ENCODE measurements at regions not wholly inside any gene's neighbourhood (a gene's known extent, or its start where the extent isn't known, plus 50 kb on each side); places are given as distances from the start of the nearest gene placed in this dataset.

DNA sequence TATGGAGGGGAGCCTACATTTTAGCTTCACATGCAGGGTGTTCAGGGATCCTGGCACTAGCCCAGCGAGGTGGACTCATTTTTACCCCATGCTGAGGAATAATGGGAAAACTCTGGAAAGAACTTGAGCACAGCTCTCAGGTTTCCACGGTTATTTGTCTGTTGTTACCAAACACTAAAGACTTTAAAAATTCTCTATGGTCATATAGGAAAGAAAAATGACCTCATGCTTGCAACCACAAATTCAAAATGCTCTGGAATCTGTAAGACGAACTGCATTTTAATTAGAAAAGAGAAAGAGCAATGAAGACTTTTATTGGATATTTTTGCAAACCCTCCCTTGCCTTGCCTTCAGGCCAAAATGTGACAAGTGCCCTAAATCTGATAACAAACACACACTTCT, 606.9 kb downstream of the EBF1 start:
- TF ChIP-seq EZH2phosphoT487 (IDR thresholded peaks at IDR 0.05; ENCODE audit: borderline replicate concordance, low read depth, low read length), result no peak
- TF ChIP-seq, protein P1, sequence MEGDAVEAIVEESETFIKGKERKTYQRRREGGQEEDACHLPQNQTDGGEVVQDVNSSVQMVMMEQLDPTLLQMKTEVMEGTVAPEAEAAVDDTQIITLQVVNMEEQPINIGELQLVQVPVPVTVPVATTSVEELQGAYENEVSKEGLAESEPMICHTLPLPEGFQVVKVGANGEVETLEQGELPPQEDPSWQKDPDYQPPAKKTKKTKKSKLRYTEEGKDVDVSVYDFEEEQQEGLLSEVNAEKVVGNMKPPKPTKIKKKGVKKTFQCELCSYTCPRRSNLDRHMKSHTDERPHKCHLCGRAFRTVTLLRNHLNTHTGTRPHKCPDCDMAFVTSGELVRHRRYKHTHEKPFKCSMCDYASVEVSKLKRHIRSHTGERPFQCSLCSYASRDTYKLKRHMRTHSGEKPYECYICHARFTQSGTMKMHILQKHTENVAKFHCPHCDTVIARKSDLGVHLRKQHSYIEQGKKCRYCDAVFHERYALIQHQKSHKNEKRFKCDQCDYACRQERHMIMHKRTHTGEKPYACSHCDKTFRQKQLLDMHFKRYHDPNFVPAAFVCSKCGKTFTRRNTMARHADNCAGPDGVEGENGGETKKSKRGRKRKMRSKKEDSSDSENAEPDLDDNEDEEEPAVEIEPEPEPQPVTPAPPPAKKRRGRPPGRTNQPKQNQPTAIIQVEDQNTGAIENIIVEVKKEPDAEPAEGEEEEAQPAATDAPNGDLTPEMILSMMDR (conservative IDR thresholded peaks at IDR 0.05; ENCODE audit: low read length), result no peak
